PC-9 (cell line): ENCODE measurements at regions not wholly inside any gene's neighbourhood (a gene's known extent, or its start where the extent isn't known, plus 50 kb on each side); places are given as distances from the start of the nearest gene placed in this dataset.

Source experiments
- BruUV-seq: library from RNA; stranded (reverse); fragments of 400-500 nt; replicated peaks from 2 replicates; lab custom pipeline; 2021; lab: Mats Ljungman, UMichigan
- CTCF ChIA-PET: fragments of 300-600 bp; sonication (Branson Sonifier 250); formaldehyde crosslinking; loops from one replicate; lab custom pipeline; 2022; ENCODE audit warnings: antibody characterized with exemption; lab: Charles Lee
- POLR2A ChIA-PET: fragments of 300-600 bp; sonication (Branson Sonifier 250); formaldehyde crosslinking; loops from one replicate; lab custom pipeline; 2022; ENCODE audit warnings: antibody characterized with exemption; ENCODE audit not compliant: unreplicated experiment; lab: Charles Lee
- DNase-seq, 2 experiments: peaks; one replicate each; pipeline versions ENCODE4 v3.0.0 to v3.0.0-alpha.2; 2015 to 2022; ENCODE audit warnings: mixed read lengths in 1 of 2
- H2AFZ ChIP-seq: fragments of 200-600 bp; sonication (generic); 2 replicates; pipeline ENCODE4 v1.8.1; 2017; ENCODE audit warnings: antibody characterized with exemption
- H3F3A ChIP-seq: fragments of 200-600 bp; sonication (generic); 2 replicates; pipeline ENCODE4 v1.8.1; 2017; ENCODE audit warnings: antibody characterized with exemption, mild to moderate bottlenecking, low read depth; ENCODE audit not compliant: insufficient read depth
- H3K27ac ChIP-seq: fragments of 200-600 bp; sonication (generic); 2 replicates; pipeline ENCODE4 v1.6.1; 2016; ENCODE audit warnings: mixed run types
- H3K27me3 ChIP-seq: fragments of 200-600 bp; sonication (generic); 2 replicates; pipeline ENCODE4 v1.6.1; 2016; ENCODE audit warnings: low read depth, mixed run types; ENCODE audit not compliant: insufficient read depth
- H3K36me3 ChIP-seq: fragments of 200-600 bp; sonication (generic); 2 replicates; pipeline ENCODE4 v1.6.1; 2016; ENCODE audit warnings: low read depth, mixed run types
- H3K4me1 ChIP-seq: fragments of 200-600 bp; sonication (generic); replicated peaks from 2 replicates; pipeline ENCODE4 v1.6.1; 2016; ENCODE audit warnings: mixed run types; ENCODE audit not compliant: insufficient read depth
- H3K4me2 ChIP-seq: fragments of 200-600 bp; sonication (generic); 2 replicates; pipeline ENCODE4 v1.6.1; 2017; ENCODE audit warnings: mixed run types
- H3K4me3 ChIP-seq: fragments of 200-600 bp; sonication (generic); 2 replicates; pipeline ENCODE4 v1.6.1; 2016; ENCODE audit warnings: mixed run types
- H3K79me2 ChIP-seq: fragments of 200-600 bp; sonication (generic); 2 replicates; pipeline ENCODE4 v1.6.1; 2017; ENCODE audit warnings: low read depth, mixed run types
- H3K9me2 ChIP-seq: fragments of 200-600 bp; sonication (generic); 2 replicates; pipeline ENCODE4 v1.8.1; 2017; ENCODE audit warnings: mild to moderate bottlenecking; ENCODE audit not compliant: insufficient read depth
- H3K9me3 ChIP-seq: fragments of 200-600 bp; sonication (generic); 2 replicates; pipeline ENCODE4 v1.8.1; 2016; ENCODE audit warnings: low read depth; ENCODE audit not compliant: insufficient read depth
- H4K20me1 ChIP-seq: fragments of 200-600 bp; sonication (generic); 2 replicates; pipeline ENCODE4 v1.8.1; 2017; ENCODE audit not compliant: insufficient read depth
- CTCF ChIP-seq: fragments of 200-600 bp; sonication (generic); conservative IDR thresholded peaks from 2 replicates; pipeline ENCODE4 v1.6.1; 2017; ENCODE audit warnings: mixed run types, antibody characterized with exemption, mild to moderate bottlenecking, moderate library complexity
- EZH2 ChIP-seq: fragments of 200-600 bp; sonication (generic); IDR thresholded peaks from 2 replicates; pipeline ENCODE4 v1.8.0; 2017; ENCODE audit warnings: antibody characterized with exemption, low read depth
- intact Hi-C: fragments of 100-400 bp; cut with micrococcal nuclease; formaldehyde crosslinking; loops from one replicate; pipeline ENCODE4 v1.10.0; 2022; ENCODE audit not compliant: unreplicated experiment

GRCh38 chr10:130992802-130993523, 318.6 kb downstream of the TCERG1L start:
- CTCF ChIA-PET: no interaction called here
- TF ChIP-seq CTCF (no peak), EZH2 (no peak)
- Histone ChIP-seq H3K4me2 (no peak overlapping the region), H3K9me2 (no peaks in the 10 kb centered on the region), H3K79me2 (no peaks in the 10 kb centered on the region), H3K27ac (no peak overlapping the region), H3K36me3 (no peaks in the 10 kb centered on the region), H3F3A (no peaks in the 10 kb centered on the region), H4K20me1 (no peaks in the 10 kb centered on the region), H3K4me3 (no peak overlapping the region), H3K4me1 (no peaks in the 10 kb centered on the region), H2AFZ (no peak overlapping the region), H3K27me3 (peaks cover 48% of the 10 kb centered on the region), H3K9me3 (no peaks in the 10 kb centered on the region)
- BruUV-seq: no TSS peak
- DNase-seq: no peak
- intact Hi-C loops: no loop called here
- POLR2A ChIA-PET: no interaction called here

GRCh38 chr10:130993612-130994011, 317.9 kb downstream of the TCERG1L start:
- H3K36me3 ChIP-seq: no peaks in the 10 kb centered on the region
- CTCF ChIA-PET: no interaction called here

GRCh38 chr10:130994191-130994590, 317.3 kb downstream of the TCERG1L start:
- no TSS peak for BruUV-seq
- no peak overlapping the region for H2AFZ ChIP-seq
- H3K4me2 ChIP-seq: no peak overlapping the region
- intact Hi-C loops: no loop called here
- no peaks in the 10 kb centered on the region for H3K4me1 ChIP-seq
- H3K79me2 ChIP-seq: no peaks in the 10 kb centered on the region
- no peaks in the 10 kb centered on the region for H3K9me3 ChIP-seq
- DNase-seq: no peak
- ChIA-PET POLR2A (no interaction called here), CTCF (no interaction called here)
- no peak overlapping the region for H3K27ac ChIP-seq
- H3K9me2 ChIP-seq: no peaks in the 10 kb centered on the region
- H3K36me3 ChIP-seq: no peaks in the 10 kb centered on the region
- H3K4me3 ChIP-seq: no peak overlapping the region
- peaks cover 60% of the 10 kb centered on the region for H3K27me3 ChIP-seq
- H4K20me1 ChIP-seq: no peaks in the 10 kb centered on the region
- no peaks in the 10 kb centered on the region for H3F3A ChIP-seq
- TF ChIP-seq EZH2: no peak
- TF ChIP-seq CTCF: no peak

More at GRCh38 chr10:130993612-130994011, 317.9 kb downstream of the TCERG1L start:
- H2AFZ ChIP-seq: no peak overlapping the region
- no peaks in the 10 kb centered on the region for H3K4me1 ChIP-seq
- H3K9me3 ChIP-seq: no peaks in the 10 kb centered on the region
- BruUV-seq: no TSS peak
- H3K27me3 ChIP-seq: peaks cover 54% of the 10 kb centered on the region
- no peaks in the 10 kb centered on the region for H3K9me2 ChIP-seq
- no peak for DNase-seq
- POLR2A ChIA-PET: no interaction called here
- H3K4me3 ChIP-seq: no peak overlapping the region
- H3K79me2 ChIP-seq: no peaks in the 10 kb centered on the region
- no peaks in the 10 kb centered on the region for H3F3A ChIP-seq
- intact Hi-C loops: no loop called here
- no peak overlapping the region for H3K4me2 ChIP-seq
- TF ChIP-seq EZH2: no peak
- no peak for TF ChIP-seq CTCF
- H3K27ac ChIP-seq: no peak overlapping the region
- H4K20me1 ChIP-seq: no peaks in the 10 kb centered on the region
